Ascending aorta (tissue), 2 donors: ENCODE measurements at regions not wholly inside any gene's neighbourhood (a gene's known extent, or its start where the extent isn't known, plus 50 kb on each side); places are given as distances from the start of the nearest gene placed in this dataset.
"Not testable (repeated sequence)": the region's sequence is repeated elsewhere in the genome, so short reads cannot be mapped to it uniquely, and the experiment has no call there.

Source experiments
- DNase-seq, 2 donors: peaks; one replicate each; pipeline ENCODE4 v3.0.0-alpha.2; 2019; ENCODE audit warnings: low spot score in 2 of 2
- H3K27ac ChIP-seq, 2 donors: fragments of 200-600 bp; sonication (generic); one replicate each; pipeline ENCODE4 v1.5.1; 2016 to 2017; ENCODE audit warnings: mild to moderate bottlenecking in 1 of 2
- H3K27me3 ChIP-seq: fragments of 200-600 bp; sonication (generic); one replicate; pipeline ENCODE4 v1.5.1; 2017
- H3K36me3 ChIP-seq, 2 donors: fragments of 200-600 bp; sonication (generic); one replicate each; pipeline ENCODE4 v1.5.1; 2016
- H3K4me1 ChIP-seq, 2 donors: fragments of 200-600 bp; sonication (generic); one replicate each; pipeline ENCODE4 v1.5.1; 2016 to 2017; ENCODE audit warnings: mild to moderate bottlenecking in 1 of 2
- H3K4me3 ChIP-seq, 2 donors: fragments of 200-600 bp; sonication (generic); one replicate each; pipeline ENCODE4 v1.5.1; 2016 to 2017; ENCODE audit warnings: mild to moderate bottlenecking in 1 of 2
- H3K9me3 ChIP-seq, 2 donors: fragments of 200-600 bp; sonication (generic); one replicate each; pipeline ENCODE4 v1.5.1; 2016
- CTCF ChIP-seq, 3 experiments: fragments of 200-600 bp in 2 of 3; fragments of 450-650 bp in 1 of 3; sonication (generic) in 2 of 3; IDR thresholded peaks; one replicate each; pipeline ENCODE4 v1.5.1; 2016 to 2019; ENCODE audit warnings: antibody characterized with exemption in 3 of 3, mild to moderate bottlenecking in 1 of 3, moderate library complexity in 1 of 3
- intact Hi-C: fragments of 100-400 bp; cut with DNase I; formaldehyde crosslinking; loops from one replicate; pipeline ENCODE4 v1.15.1; 2023

- H3K27me3 ChIP-seq: no peaks in the 10 kb centered on the region
- no peak for TF ChIP-seq CTCF (IDR thresholded peaks at IDR 0.05)
- no peaks in the 10 kb centered on the region for H3K36me3 ChIP-seq
- intact Hi-C loops: no loop called here
- no peak overlapping the region for H3K27ac ChIP-seq
- DNase-seq: no peak
- H3K4me1 ChIP-seq: no peaks in the 10 kb centered on the region
- no peak overlapping the region for H3K4me3 ChIP-seq
- no peaks in the 10 kb centered on the region for H3K9me3 ChIP-seq
Measured at GRCh38 chr1:38183096-38183495, 136.5 kb upstream of the POU3F1 start.

GRCh38 chr1:38180388-38180787, 133.8 kb upstream of the POU3F1 start:
- intact Hi-C loops, H3K27me3 ChIP-seq, H3K4me1 ChIP-seq: not testable (repeated sequence)

GRCh38 chr1:38179483-38179882, 132.9 kb upstream of the POU3F1 start:
- Histone ChIP-seq H3K9me3 (no peaks in the 10 kb centered on the region), H3K27ac (no peak overlapping the region), H3K36me3 (no peaks in the 10 kb centered on the region), H3K4me3 (no peak overlapping the region), H3K4me1 (no peaks in the 10 kb centered on the region), H3K27me3 (no peaks in the 10 kb centered on the region)
- no peak for DNase-seq
- intact Hi-C loops: no loop called here
- TF ChIP-seq CTCF (IDR thresholded peaks at IDR 0.05): no peak

More at GRCh38 chr1:38180388-38180787, 133.8 kb upstream of the POU3F1 start:
- H3K36me3 ChIP-seq, H3K4me3 ChIP-seq, DNase-seq, H3K9me3 ChIP-seq, H3K27ac ChIP-seq: not testable (repeated sequence)

- Histone ChIP-seq H3K27ac (no peak overlapping the region), H3K9me3 (no peaks in the 10 kb centered on the region), H3K4me3 (no peak overlapping the region), H3K27me3 (no peaks in the 10 kb centered on the region), H3K36me3 (no peaks in the 10 kb centered on the region), H3K4me1 (no peaks in the 10 kb centered on the region)
- no peak for DNase-seq
- intact Hi-C loops: no loop called here
- no peak for TF ChIP-seq CTCF (IDR thresholded peaks at IDR 0.05)
Measured at GRCh38 chr1:38178216-38178615, 131.6 kb upstream of the POU3F1 start.

GRCh38 chr1:38175121-38175520, 128.5 kb upstream of the POU3F1 start:
- Histone ChIP-seq H3K4me3 (no peak overlapping the region), H3K4me1 (no peaks in the 10 kb centered on the region), H3K36me3 (no peaks in the 10 kb centered on the region), H3K9me3 (no peaks in the 10 kb centered on the region), H3K27ac (no peak overlapping the region), H3K27me3 (no peaks in the 10 kb centered on the region)
- DNase-seq: no peak
- no peak for TF ChIP-seq CTCF (IDR thresholded peaks at IDR 0.05)
- intact Hi-C loops: no loop called here

GRCh38 chr1:38173848-38174247, 127.3 kb upstream of the POU3F1 start:
- Histone ChIP-seq H3K4me3 (no peak overlapping the region), H3K36me3 (no peaks in the 10 kb centered on the region), H3K27me3 (no peaks in the 10 kb centered on the region), H3K9me3 (no peaks in the 10 kb centered on the region), H3K27ac (no peak overlapping the region), H3K4me1 (no peaks in the 10 kb centered on the region)
- intact Hi-C loops: no loop called here
- no peak for DNase-seq
- TF ChIP-seq CTCF (IDR thresholded peaks at IDR 0.05): no peak
